ENCODE measurements at regions not wholly inside any gene's neighbourhood (a gene's known extent, or its start where the extent isn't known, plus 50 kb on each side); places are given as distances from the start of the nearest gene placed in this dataset.
A peak's percentile ranks its signal among the peaks of the same experiment; 100 is the strongest.

GRCh38 chr4:25486171-25486570 lies 109.1 kb downstream of the ANAPC4 start:
- DNase-seq (ENCODE audit: low spot score) (peak; percentile 55), ATAC-seq (peak; percentile 13; the same call in 1 of the 3 replicates)
- no peak overlapping the region for H3K4me3 ChIP-seq
- TF ChIP-seq ZNF462 (CRISPR knock-in tag; IDR thresholded peaks at IDR 0.05) (peak; percentile 62; the same call in 1 of the 2 replicates), CTCF (conservative IDR thresholded peaks at IDR 0.05; ENCODE audit: low read depth in 2 of 2) (no peak), CREB1 (CRISPR knock-in tag; IDR thresholded peaks at IDR 0.05; ENCODE audit: low read depth) (no peak)
- H3K4me1 ChIP-seq (ENCODE audit: insufficient read depth), result peaks cover 44% of the 10 kb centered on the region
- no peak overlapping the region; the same call in 1 of the 2 replicates for H3K4me2 ChIP-seq
- no peaks in the 10 kb centered on the region for H3K36me3 ChIP-seq (ENCODE audit: insufficient read depth)
- no peaks in the 10 kb centered on the region for H3F3A ChIP-seq (replicated peaks; ENCODE audit: low read depth)
- Mint-ChIP-seq H3K27me3 (ENCODE audit: insufficient read depth, low read depth, poor library complexity) (peaks cover 7% of the 10 kb centered on the region), H3K36me3 (ENCODE audit: low read depth) (peaks cover 12% of the 10 kb centered on the region), H3K9me3 (peaks cover 20% of the 10 kb centered on the region), H3K4me1 (peaks cover 38% of the 10 kb centered on the region), H3K27ac (no peak overlapping the region), H3K4me3 (no peak overlapping the region)
- H4K20me1 ChIP-seq (replicated peaks; ENCODE audit: insufficient read depth), result no peaks in the 10 kb centered on the region
- peaks cover 4% of the 10 kb centered on the region for H3K27me3 ChIP-seq (ENCODE audit: insufficient read depth)
- no peaks in the 10 kb centered on the region for H3K9me2 ChIP-seq (ENCODE audit: insufficient read depth)
- no peak overlapping the region for H2AFZ ChIP-seq
- no peak overlapping the region for H3K27ac ChIP-seq (ENCODE audit: low read depth)
- no peaks in the 10 kb centered on the region for H3K79me2 ChIP-seq (replicated peaks; ENCODE audit: insufficient read depth)

- no peaks in the 10 kb centered on the region for H3K36me3 ChIP-seq (ENCODE audit: insufficient read depth)
- H3K9me3 Mint-ChIP-seq, result peaks cover 20% of the 10 kb centered on the region
- no peak overlapping the region for H3K4me3 Mint-ChIP-seq
- peaks cover 38% of the 10 kb centered on the region for H3K4me1 ChIP-seq (ENCODE audit: insufficient read depth)
- peaks cover 7% of the 10 kb centered on the region for H3K27me3 Mint-ChIP-seq (ENCODE audit: insufficient read depth, low read depth, poor library complexity)
- H3K27me3 ChIP-seq (ENCODE audit: insufficient read depth), result peaks cover 4% of the 10 kb centered on the region; the same call in 1 of the 2 replicates
- no peaks in the 10 kb centered on the region for H3F3A ChIP-seq (replicated peaks; ENCODE audit: low read depth)
- no peak for ATAC-seq
- H3K9me2 ChIP-seq (ENCODE audit: insufficient read depth), result no peaks in the 10 kb centered on the region
- H3K27ac Mint-ChIP-seq, result no peak overlapping the region
- H3K4me1 Mint-ChIP-seq, result peaks cover 30% of the 10 kb centered on the region
- H4K20me1 ChIP-seq (replicated peaks; ENCODE audit: insufficient read depth), result no peaks in the 10 kb centered on the region
- no peak for DNase-seq (ENCODE audit: low spot score)
- H3K36me3 Mint-ChIP-seq (ENCODE audit: low read depth), result peaks cover 12% of the 10 kb centered on the region
- no peak overlapping the region for H3K27ac ChIP-seq (ENCODE audit: low read depth)
- no peaks in the 10 kb centered on the region for H3K79me2 ChIP-seq (replicated peaks; ENCODE audit: insufficient read depth)
- no peak overlapping the region for H3K4me2 ChIP-seq
- no peak overlapping the region for H2AFZ ChIP-seq
- H3K4me3 ChIP-seq, result no peak overlapping the region
- no peak for TF ChIP-seq ZNF462 (CRISPR knock-in tag; IDR thresholded peaks at IDR 0.05)
- TF ChIP-seq NANOG (IDR thresholded peaks at IDR 0.05; ENCODE audit: borderline replicate concordance), result no peak
Measured at GRCh38 chr4:25487155-25487554, 110.1 kb downstream of the ANAPC4 start.
